Inferior parietal cortex (tissue), 1 donor: ENCODE measurements at regions not wholly inside any gene's neighbourhood (a gene's known extent, or its start where the extent isn't known, plus 50 kb on each side); places are given as distances from the start of the nearest gene placed in this dataset.

Experiments
- DNase-seq: peaks from one replicate; pipeline ENCODE4 v3.0.0-alpha.2; 2016; ENCODE audit errors: extremely low spot score

- DNase-seq: no peak
These were observed 61.5 kb upstream of the HEPHL1 start for GRCh38 chr11:93959663-93960062.

- DNase-seq: no peak
These were observed 58.1 kb upstream of the HEPHL1 start for GRCh38 chr11:93963072-93963471.

- no peak for DNase-seq
These were observed 53.9 kb upstream of the HEPHL1 start for GRCh38 chr11:93967258-93967657.

- no peak for DNase-seq
These were observed 53.2 kb upstream of the HEPHL1 start for GRCh38 chr11:93967944-93968343.

GRCh38 chr11:93969925-93970922, 50.9 kb upstream of the HEPHL1 start:
- DNase-seq: no peak
